ENCODE measurements at regions not wholly inside any gene's neighbourhood (a gene's known extent, or its start where the extent isn't known, plus 50 kb on each side); places are given as distances from the start of the nearest gene placed in this dataset.

DNA sequence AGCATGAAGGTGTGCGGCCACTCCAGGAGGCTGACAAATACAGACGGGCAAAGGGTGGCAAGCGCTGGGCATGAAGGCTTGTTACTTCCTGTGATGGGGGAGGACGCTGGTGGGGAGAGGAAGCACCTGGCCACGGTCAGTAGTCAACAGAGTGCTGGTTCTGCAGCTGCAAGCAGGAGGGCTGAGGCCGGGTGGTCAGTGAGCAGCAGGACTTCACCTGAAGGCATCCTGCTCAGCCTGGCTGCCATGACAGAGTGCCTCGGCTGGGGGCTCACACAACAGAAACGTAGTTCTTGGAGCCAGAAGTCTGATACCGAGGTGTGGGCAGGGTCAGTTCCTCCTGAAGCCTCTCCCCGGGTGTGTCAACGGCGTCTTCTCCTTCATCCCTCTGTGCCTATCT, 118.6 kb upstream of the IRX4 start:
- peaks cover 32% of the 10 kb centered on the region for H3K9me3 ChIP-seq (ENCODE audit: control insufficient read depth, insufficient read depth, low read length)
- H3K4me3 ChIP-seq (ENCODE audit: low read depth, low read length): no peak overlapping the region
- H3K27me3 ChIP-seq (ENCODE audit: control insufficient read depth, insufficient read depth, low read length): peaks cover 3% of the 10 kb centered on the region
- no peak for DNase-seq (ENCODE audit: low read depth, low spot score)
- POLR2A ChIA-PET: no interaction called here
- TF ChIP-seq, protein P1, sequence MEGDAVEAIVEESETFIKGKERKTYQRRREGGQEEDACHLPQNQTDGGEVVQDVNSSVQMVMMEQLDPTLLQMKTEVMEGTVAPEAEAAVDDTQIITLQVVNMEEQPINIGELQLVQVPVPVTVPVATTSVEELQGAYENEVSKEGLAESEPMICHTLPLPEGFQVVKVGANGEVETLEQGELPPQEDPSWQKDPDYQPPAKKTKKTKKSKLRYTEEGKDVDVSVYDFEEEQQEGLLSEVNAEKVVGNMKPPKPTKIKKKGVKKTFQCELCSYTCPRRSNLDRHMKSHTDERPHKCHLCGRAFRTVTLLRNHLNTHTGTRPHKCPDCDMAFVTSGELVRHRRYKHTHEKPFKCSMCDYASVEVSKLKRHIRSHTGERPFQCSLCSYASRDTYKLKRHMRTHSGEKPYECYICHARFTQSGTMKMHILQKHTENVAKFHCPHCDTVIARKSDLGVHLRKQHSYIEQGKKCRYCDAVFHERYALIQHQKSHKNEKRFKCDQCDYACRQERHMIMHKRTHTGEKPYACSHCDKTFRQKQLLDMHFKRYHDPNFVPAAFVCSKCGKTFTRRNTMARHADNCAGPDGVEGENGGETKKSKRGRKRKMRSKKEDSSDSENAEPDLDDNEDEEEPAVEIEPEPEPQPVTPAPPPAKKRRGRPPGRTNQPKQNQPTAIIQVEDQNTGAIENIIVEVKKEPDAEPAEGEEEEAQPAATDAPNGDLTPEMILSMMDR (IDR thresholded peaks at IDR 0.05; ENCODE audit: low read depth, low read length): no peak
- CTCF ChIA-PET: no interaction called here
- no peak overlapping the region for H3K27ac ChIP-seq (ENCODE audit: low read depth, low read length)

DNA sequence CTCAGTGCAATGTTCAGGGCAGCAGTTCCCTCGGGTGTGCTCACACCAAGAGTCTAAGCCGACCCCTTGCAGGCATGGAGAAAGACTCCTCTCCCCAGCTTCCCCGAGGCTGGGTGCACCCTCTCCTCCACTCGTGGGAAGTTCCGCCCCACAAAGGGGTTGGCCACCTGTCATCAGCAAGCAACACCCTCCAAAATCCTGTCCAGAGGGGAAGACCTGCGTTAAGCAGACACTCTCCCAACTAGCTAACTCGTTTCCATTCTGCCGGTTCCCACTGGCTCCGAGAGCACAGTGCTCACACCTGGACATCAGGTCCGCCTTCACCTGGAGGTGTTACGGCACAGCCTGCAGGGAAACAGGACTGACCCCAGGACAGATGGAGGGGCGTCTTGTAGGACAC, 117.9 kb upstream of the IRX4 start:
- TF ChIP-seq, protein P1 (IDR thresholded peaks at IDR 0.05; ENCODE audit: low read depth, low read length): no peak
- no peak for DNase-seq (ENCODE audit: low read depth, low spot score)
- no peak overlapping the region for H3K4me3 ChIP-seq (ENCODE audit: low read depth, low read length)
- POLR2A ChIA-PET: no interaction called here
- no peak overlapping the region for H3K27ac ChIP-seq (ENCODE audit: low read depth, low read length)
- peaks cover 29% of the 10 kb centered on the region for H3K9me3 ChIP-seq (ENCODE audit: control insufficient read depth, insufficient read depth, low read length)
- peaks cover 3% of the 10 kb centered on the region for H3K27me3 ChIP-seq (ENCODE audit: control insufficient read depth, insufficient read depth, low read length)
- CTCF ChIA-PET: no interaction called here

DNA sequence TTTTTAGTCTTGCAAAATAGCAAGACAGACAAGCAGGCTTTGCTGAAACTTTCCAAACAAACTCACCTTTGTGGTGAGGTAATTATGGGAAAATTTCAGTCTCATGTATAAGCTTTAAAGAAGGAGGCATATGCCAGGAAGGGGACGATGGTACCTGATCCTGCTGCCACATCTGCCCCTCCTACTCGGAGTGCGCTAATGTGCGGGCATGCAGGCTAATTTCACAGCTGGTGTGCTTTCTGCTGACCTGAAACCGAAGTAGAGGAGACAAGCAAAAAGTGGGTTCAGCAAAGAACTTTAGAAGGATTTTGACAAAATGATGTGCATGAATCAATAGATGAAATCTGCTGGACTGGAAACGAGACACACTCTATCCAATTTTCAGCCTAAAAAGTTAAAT, 117.1 kb upstream of the IRX4 start:
- no peak overlapping the region for H3K27ac ChIP-seq (ENCODE audit: low read depth, low read length)
- CTCF ChIA-PET: no interaction called here
- TF ChIP-seq, protein P1 (IDR thresholded peaks at IDR 0.05; ENCODE audit: low read depth, low read length): no peak
- H3K27me3 ChIP-seq (ENCODE audit: control insufficient read depth, insufficient read depth, low read length): peaks cover under 1% of the 10 kb centered on the region
- POLR2A ChIA-PET: no interaction called here
- no peak overlapping the region for H3K4me3 ChIP-seq (ENCODE audit: low read depth, low read length)
- DNase-seq (ENCODE audit: low read depth, low spot score): no peak
- peaks cover 24% of the 10 kb centered on the region for H3K9me3 ChIP-seq (ENCODE audit: control insufficient read depth, insufficient read depth, low read length)

DNA sequence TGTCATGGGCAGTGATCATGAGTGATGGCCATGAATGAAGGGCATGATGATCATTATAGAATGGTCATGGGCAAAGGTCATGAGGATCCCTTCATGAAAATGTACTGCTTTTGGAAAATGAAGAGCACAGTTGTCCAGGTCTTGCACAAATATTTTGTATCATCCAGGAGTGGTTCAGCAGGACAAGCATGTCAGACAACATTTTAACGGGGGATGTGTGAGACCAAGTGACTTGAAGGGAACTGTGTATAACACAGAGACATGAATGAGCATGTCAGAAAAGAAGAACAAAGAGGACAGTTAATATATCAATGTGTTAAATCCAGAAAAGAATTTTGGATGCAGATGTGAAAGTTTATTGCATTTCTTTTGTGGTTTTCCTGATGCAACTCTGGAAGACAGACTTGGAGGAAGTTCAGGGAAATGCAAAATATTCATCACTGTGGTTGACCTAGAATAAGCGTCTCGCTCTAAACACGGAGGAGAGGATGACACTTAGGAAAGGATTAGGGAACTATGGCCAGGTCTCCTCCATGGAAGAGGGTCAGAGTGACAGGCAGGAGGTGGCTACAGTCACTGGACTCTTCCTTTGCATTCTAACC, 116.1 kb upstream of the IRX4 start:
- H3K4me3 ChIP-seq (ENCODE audit: low read depth, low read length): no peak overlapping the region
- DNase-seq (ENCODE audit: low read depth, low spot score): no peak
- POLR2A ChIA-PET: no interaction called here
- CTCF ChIA-PET: no interaction called here
- H3K9me3 ChIP-seq (ENCODE audit: control insufficient read depth, insufficient read depth, low read length): peaks cover 15% of the 10 kb centered on the region
- H3K27ac ChIP-seq (ENCODE audit: low read depth, low read length): no peak overlapping the region
- no peaks in the 10 kb centered on the region for H3K27me3 ChIP-seq (ENCODE audit: control insufficient read depth, insufficient read depth, low read length)
- TF ChIP-seq, protein P1 (IDR thresholded peaks at IDR 0.05; ENCODE audit: low read depth, low read length): no peak

DNA sequence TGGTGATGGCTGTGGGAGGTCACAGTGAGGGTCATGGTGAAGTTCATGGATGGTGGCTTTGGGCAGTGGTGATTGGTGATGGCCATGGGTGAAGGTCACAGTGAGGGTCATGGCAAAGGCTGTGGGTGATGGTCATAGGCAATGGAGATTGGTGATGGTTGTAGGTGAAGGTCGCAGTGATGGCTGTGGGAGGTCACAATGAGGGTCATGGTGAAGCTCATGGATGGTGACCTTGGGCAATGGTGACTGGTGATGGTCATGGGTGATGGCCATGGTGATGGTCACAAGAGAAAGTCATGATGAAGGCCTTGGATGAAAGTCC, 115.6 kb upstream of the IRX4 start:
- peaks cover 12% of the 10 kb centered on the region for H3K9me3 ChIP-seq (ENCODE audit: control insufficient read depth, insufficient read depth, low read length)
- H3K4me3 ChIP-seq (ENCODE audit: low read depth, low read length): no peak overlapping the region
- no peak overlapping the region for H3K27ac ChIP-seq (ENCODE audit: low read depth, low read length)
- CTCF ChIA-PET: no interaction called here
- DNase-seq (ENCODE audit: low read depth, low spot score): no peak
- TF ChIP-seq, protein P1 (IDR thresholded peaks at IDR 0.05; ENCODE audit: low read depth, low read length): no peak
- no peaks in the 10 kb centered on the region for H3K27me3 ChIP-seq (ENCODE audit: control insufficient read depth, insufficient read depth, low read length)
- POLR2A ChIA-PET: no interaction called here
